Transverse colon (tissue), 4 donors: ENCODE measurements at regions not wholly inside any gene's neighbourhood (a gene's known extent, or its start where the extent isn't known, plus 50 kb on each side); places are given as distances from the start of the nearest gene placed in this dataset.

Source experiments
- DNase-seq: peaks from one replicate; pipeline ENCODE4 v3.0.0-alpha.2; 2019
- H3K27ac ChIP-seq, 4 donors: fragments of 200-600 bp; sonication (generic); 2 replicates each; pipeline ENCODE4 v1.5.1; 2016 to 2018; ENCODE audit warnings: inconsistent platforms in 4 of 4
- H3K27me3 ChIP-seq: fragments of 200-600 bp; sonication (generic); 2 replicates; pipeline ENCODE4 v1.5.1; 2017; ENCODE audit warnings: inconsistent platforms
- H3K36me3 ChIP-seq, 4 donors: fragments of 200-600 bp; sonication (generic); 2 replicates each; pipeline ENCODE4 v1.5.1; 2017 to 2019; ENCODE audit warnings: inconsistent platforms in 4 of 4
- H3K4me1 ChIP-seq, 4 donors: fragments of 200-600 bp; sonication (generic); 2 replicates each; pipeline ENCODE4 v1.5.1; 2017 to 2020; ENCODE audit warnings: inconsistent platforms in 4 of 4
- H3K4me3 ChIP-seq, 4 donors: fragments of 200-600 bp; sonication (generic); 1 replicate in 1 of 4; 2 replicates in 3 of 4; pipeline versions ENCODE4 v1.5.1 to v1.6.1; 2017 to 2019; ENCODE audit warnings: inconsistent platforms in 4 of 4
- H3K9me3 ChIP-seq, 2 donors: fragments of 200-600 bp; sonication (generic); 2 replicates each; pipeline ENCODE4 v1.5.1; 2017 to 2019; ENCODE audit warnings: inconsistent platforms in 2 of 2
- CTCF ChIP-seq, 5 experiments: fragments of 200-600 bp in 3 of 5; fragments of 450-650 bp in 2 of 5; sonication (generic) in 3 of 5; IDR thresholded peaks; 1 replicate in 2 of 5; 2 replicates in 3 of 5; pipeline ENCODE4 v1.5.1; 2016 to 2017; ENCODE audit warnings: antibody characterized with exemption in 5 of 5, inconsistent platforms in 3 of 5, mild to moderate bottlenecking in 2 of 5, moderate library complexity in 1 of 5
- EP300 ChIP-seq: sonication (generic); formaldehyde crosslinking; IDR thresholded peaks from one replicate; pipeline ENCODE4 v1.6.1; 2017; ENCODE audit warnings: antibody characterized with exemption, low read depth
- POLR2A ChIP-seq: fragments of 450-650 bp; IDR thresholded peaks from one replicate; pipeline ENCODE4 v1.6.1; 2016; ENCODE audit warnings: antibody characterized with exemption, mild to moderate bottlenecking, moderate library complexity
- POLR2AphosphoS5 ChIP-seq, 3 donors: sonication (generic); formaldehyde crosslinking; IDR thresholded peaks; one replicate each; pipeline ENCODE4 v1.6.1; 2016; ENCODE audit warnings: antibody characterized with exemption in 3 of 3
- WGBS, 2 donors: methylation state at CpG; one replicate each; pipeline ENCODE4 v1.1.5; 2018; ENCODE audit warnings: low coverage in 1 of 2; 5-methylcytosine and 5-hydroxymethylcytosine counted together
- in situ Hi-C, 4 donors: fragments of 200-750 bp; cut with MboI; loops; one replicate each; pipeline versions ENCODE4 v1.15.0 to v1.15.1; 2017; ENCODE audit warnings: low sequenced_read_pairs in 3 of 4, low pct_ligation_motif_present in 1 of 4, low pct_unique_long_range_greater_than_20kb in 1 of 4
- intact Hi-C: fragments of 100-400 bp; cut with DNase I; formaldehyde crosslinking; loops from one replicate; pipeline ENCODE4 v1.15.1; 2023; ENCODE audit warnings: low total_unique reads

GRCh38 chr2:84373391-84373790, 85.7 kb downstream of the SUCLG1 start:
- WGBS, 2 donors = 82 to 83% methylated on average over 2 of the region's 2 CpGs
- Histone ChIP-seq H3K9me3 (no peaks in the 10 kb centered on the region), H3K27me3 (no peaks in the 10 kb centered on the region), H3K36me3 (no peaks in the 10 kb centered on the region), H3K27ac (no peak overlapping the region), H3K4me1 (no peaks in the 10 kb centered on the region), H3K4me3 (no peak overlapping the region)
- in situ Hi-C loops (no loop called here), intact Hi-C loops (no loop called here)
- no peak for TF ChIP-seq POLR2AphosphoS5 (IDR thresholded peaks at IDR 0.05)
- TF ChIP-seq EP300 = no peak
- TF ChIP-seq POLR2A = no peak
- no peak for TF ChIP-seq CTCF (IDR thresholded peaks at IDR 0.05)
- DNase-seq = no peak

GRCh38 chr2:84362541-84362940, 96.5 kb downstream of the SUCLG1 start:
- H3K4me1 ChIP-seq = no peaks in the 10 kb centered on the region
- H3K27me3 ChIP-seq = no peaks in the 10 kb centered on the region
- in situ Hi-C loops = no loop called here
- no peak for TF ChIP-seq POLR2A
- TF ChIP-seq EP300 = no peak
- no peak for TF ChIP-seq POLR2AphosphoS5 (IDR thresholded peaks at IDR 0.05)
- TF ChIP-seq CTCF (IDR thresholded peaks at IDR 0.05) = no peak
- intact Hi-C loops = no loop called here
- no peak overlapping the region for H3K4me3 ChIP-seq
- peaks cover 4 to 18% of the 10 kb centered on the region in 2 donors for H3K9me3 ChIP-seq
- H3K27ac ChIP-seq = no peak overlapping the region
- DNase-seq = no peak
- WGBS, 2 donors = 56% methylated on average over 1 of the region's 1 CpG; no CpG with 5 or more reads in 1 of the 2 donors
- H3K36me3 ChIP-seq = no peaks in the 10 kb centered on the region

GRCh38 chr2:84338069-84338468, 121.0 kb downstream of the SUCLG1 start:
- DNase-seq = no peak
- H3K9me3 ChIP-seq = no peaks in the 10 kb centered on the region
- no peak overlapping the region for H3K27ac ChIP-seq
- no peaks in the 10 kb centered on the region for H3K27me3 ChIP-seq
- H3K4me1 ChIP-seq = no peaks in the 10 kb centered on the region
- WGBS, 2 donors = 50 to 66% methylated on average over 1 to 3 of the region's 3 CpGs
- no peak overlapping the region for H3K4me3 ChIP-seq
- intact Hi-C loops (no loop called here), in situ Hi-C loops (no loop called here)
- TF ChIP-seq POLR2AphosphoS5 (IDR thresholded peaks at IDR 0.05) = no peak
- no peak for TF ChIP-seq EP300
- TF ChIP-seq POLR2A = no peak
- H3K36me3 ChIP-seq = no peaks in the 10 kb centered on the region

- no peaks in the 10 kb centered on the region for H3K36me3 ChIP-seq
- no peak overlapping the region for H3K4me3 ChIP-seq
- no peaks in the 10 kb centered on the region for H3K4me1 ChIP-seq
- intact Hi-C loops = no loop called here
- WGBS, 2 donors = 83% methylated on average over 1 of the region's 1 CpG; no CpG with 5 or more reads in 1 of the 2 donors
- TF ChIP-seq POLR2A (no peak), EP300 (no peak), CTCF (IDR thresholded peaks at IDR 0.05) (no peak), POLR2AphosphoS5 (IDR thresholded peaks at IDR 0.05) (no peak)
- no peak overlapping the region for H3K27ac ChIP-seq
- DNase-seq = no peak
- no peaks in the 10 kb centered on the region for H3K9me3 ChIP-seq
- no peaks in the 10 kb centered on the region for H3K27me3 ChIP-seq
- in situ Hi-C loops = no loop called here
Observed at GRCh38 chr2:84327645-84328249, 131.3 kb downstream of the SUCLG1 start.

- TF ChIP-seq CTCF (IDR thresholded peaks at IDR 0.05) = no peak
- TF ChIP-seq POLR2A = no peak
- TF ChIP-seq POLR2AphosphoS5 (IDR thresholded peaks at IDR 0.05) = no peak
- TF ChIP-seq EP300 = no peak
- DNase-seq = no peak
- Histone ChIP-seq H3K4me1 (no peaks in the 10 kb centered on the region), H3K9me3 (no peaks in the 10 kb centered on the region), H3K36me3 (no peaks in the 10 kb centered on the region), H3K4me3 (no peak overlapping the region), H3K27ac (no peak overlapping the region), H3K27me3 (no peaks in the 10 kb centered on the region)
- WGBS, 2 donors = 69 to 78% methylated on average over 4 of the region's 4 CpGs
- intact Hi-C loops (no loop called here), in situ Hi-C loops (no loop called here)
Observed at GRCh38 chr2:84326831-84327432, 132.1 kb downstream of the SUCLG1 start.
